ENCODE measurements at regions not wholly inside any gene's neighbourhood (a gene's known extent, or its start where the extent isn't known, plus 50 kb on each side); places are given as distances from the start of the nearest gene placed in this dataset.

- TF ChIP-seq, protein P1, sequence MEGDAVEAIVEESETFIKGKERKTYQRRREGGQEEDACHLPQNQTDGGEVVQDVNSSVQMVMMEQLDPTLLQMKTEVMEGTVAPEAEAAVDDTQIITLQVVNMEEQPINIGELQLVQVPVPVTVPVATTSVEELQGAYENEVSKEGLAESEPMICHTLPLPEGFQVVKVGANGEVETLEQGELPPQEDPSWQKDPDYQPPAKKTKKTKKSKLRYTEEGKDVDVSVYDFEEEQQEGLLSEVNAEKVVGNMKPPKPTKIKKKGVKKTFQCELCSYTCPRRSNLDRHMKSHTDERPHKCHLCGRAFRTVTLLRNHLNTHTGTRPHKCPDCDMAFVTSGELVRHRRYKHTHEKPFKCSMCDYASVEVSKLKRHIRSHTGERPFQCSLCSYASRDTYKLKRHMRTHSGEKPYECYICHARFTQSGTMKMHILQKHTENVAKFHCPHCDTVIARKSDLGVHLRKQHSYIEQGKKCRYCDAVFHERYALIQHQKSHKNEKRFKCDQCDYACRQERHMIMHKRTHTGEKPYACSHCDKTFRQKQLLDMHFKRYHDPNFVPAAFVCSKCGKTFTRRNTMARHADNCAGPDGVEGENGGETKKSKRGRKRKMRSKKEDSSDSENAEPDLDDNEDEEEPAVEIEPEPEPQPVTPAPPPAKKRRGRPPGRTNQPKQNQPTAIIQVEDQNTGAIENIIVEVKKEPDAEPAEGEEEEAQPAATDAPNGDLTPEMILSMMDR (IDR thresholded peaks at IDR 0.05; ENCODE audit: poor library complexity): no peak
- TF ChIP-seq EZH2phosphoT487 (IDR thresholded peaks at IDR 0.05; ENCODE audit: low read depth, severe bottlenecking, unreplicated experiment): no peak
These were observed 128.8 kb upstream of the STXBP5 start for GRCh38 chr6:147075381-147075780.

Measured in hepatocyte (in vitro differentiated cells).